Pancreas (tissue), 10 donors: ENCODE measurements at regions not wholly inside any gene's neighbourhood (a gene's known extent, or its start where the extent isn't known, plus 50 kb on each side); places are given as distances from the start of the nearest gene placed in this dataset.

Experiments used
- ATAC-seq, 4 donors: fragments of 200-7000 bp; cut with Tn5 transposase; one replicate each; pipeline versions ENCODE4 v1.8.0 to v1.9.1; 2020; ENCODE audit warnings: mild to moderate bottlenecking in 4 of 4, moderate library complexity in 4 of 4
- DNase-seq, 6 donors: peaks; one replicate each; pipeline ENCODE4 v3.0.0-alpha.2; 2020
- FAIRE-seq: peaks from 2 replicates; lab custom pipeline; 2012; peaks lifted over from hg19 to GRCh38; lab: Jason Lieb, UNC
- H3K27ac ChIP-seq, 4 donors: fragments of 200-600 bp; sonication (generic); 1 replicate in 3 of 4; 2 replicates in 1 of 4; pipeline versions ENCODE4 v1.5.0 to v1.8.0; 2020
- H3K27me3 ChIP-seq, 4 donors: fragments of 200-600 bp; one replicate each; pipeline ENCODE4 v1.8.0; 2021
- H3K36me3 ChIP-seq, 3 donors: fragments of 200-600 bp; sonication (generic) in 1 of 3; one replicate each; pipeline versions ENCODE4 v1.5.0 to v1.8.0; 2020 to 2021
- H3K4me1 ChIP-seq, 3 donors: fragments of 200-600 bp; one replicate each; pipeline ENCODE4 v1.8.0; 2021
- H3K4me3 ChIP-seq, 4 donors: fragments of 200-600 bp; sonication (generic) in 2 of 4; one replicate each; pipeline versions ENCODE4 v1.5.0 to v1.8.0; 2020 to 2021
- H3K9me3 ChIP-seq, 4 donors: fragments of 200-600 bp; one replicate each; pipeline ENCODE4 v1.8.0; 2021
- CTCF ChIP-seq, 4 donors: fragments of 200-600 bp; sonication (generic) in 3 of 4; IDR thresholded peaks; one replicate each; pipeline versions ENCODE4 v1.5.0 to v1.8.0; 2021; ENCODE audit warnings: antibody characterized with exemption in 4 of 4
- WGBS, 2 donors: extraction: QIAGEN DNeasy Blood & Tissue Kit; methylation state at CpG; one replicate each; pipeline ENCODE4 v1.1.7; 2013; 5-methylcytosine and 5-hydroxymethylcytosine counted together
- intact Hi-C, 3 donors: fragments of 100-400 bp; cut with DNase I; formaldehyde crosslinking; loops; one replicate each; pipeline versions ENCODE4 v1.11.1 to v1.14.2; 2022
- donor health status: healthy with polysubstance abuse.
- donor health status: DM: no; HTN: no; CAD: no; lungs with moderate emphysema.
- donor health status: DM: no; HTN: no; CAD: no.
- donor health status: control.
- donor health status: control.
- donor health status: Bipolar disorder and iron deficiency.
- donor health status: DM: yes; HTN: yes; CAD: no.
- donor health status: DM: no; HTN: no; CAD: no.
- donor health status: DM: no; HTN: no; CAD: no.
- donor health status: DM: yes; HTN: yes; CAD: no.

- H3K27ac ChIP-seq = no peak overlapping the region
- intact Hi-C loops = no loop called here
Observed at GRCh38 chr13:84653915-84654534, 771.8 kb upstream of the SLITRK1 start.

GRCh38 chr13:84651705-84652104, 769.4 kb upstream of the SLITRK1 start:
- ATAC-seq = no peak
- H3K36me3 ChIP-seq = no peaks in the 10 kb centered on the region
- FAIRE-seq = no peak
- H3K27ac ChIP-seq = no peak overlapping the region
- H3K4me1 ChIP-seq = no peaks in the 10 kb centered on the region
- no peaks in the 10 kb centered on the region for H3K9me3 ChIP-seq
- 73 to 77% methylated on average over 3 of the region's 3 CpGs for WGBS, 2 donors
- TF ChIP-seq CTCF (IDR thresholded peaks at IDR 0.05) = no peak
- intact Hi-C loops = no loop called here
- no peak for DNase-seq
- H3K27me3 ChIP-seq = peaks cover 0 to 5% (median 0%) of the 10 kb centered on the region in 4 donors
- H3K4me3 ChIP-seq = no peak overlapping the region

More at GRCh38 chr13:84653915-84654534, 771.8 kb upstream of the SLITRK1 start:
- FAIRE-seq = no peak
- ATAC-seq = no peak
- Histone ChIP-seq H3K27me3 (no peaks in the 10 kb centered on the region), H3K9me3 (no peaks in the 10 kb centered on the region), H3K4me3 (no peak overlapping the region), H3K4me1 (peaks cover 0 to 6% (median 6%) of the 10 kb centered on the region in 3 donors), H3K36me3 (no peaks in the 10 kb centered on the region)
- 77 to 79% methylated on average over 3 of the region's 3 CpGs for WGBS, 2 donors
- no peak for DNase-seq
- TF ChIP-seq CTCF (IDR thresholded peaks at IDR 0.05) = no peak

DNA sequence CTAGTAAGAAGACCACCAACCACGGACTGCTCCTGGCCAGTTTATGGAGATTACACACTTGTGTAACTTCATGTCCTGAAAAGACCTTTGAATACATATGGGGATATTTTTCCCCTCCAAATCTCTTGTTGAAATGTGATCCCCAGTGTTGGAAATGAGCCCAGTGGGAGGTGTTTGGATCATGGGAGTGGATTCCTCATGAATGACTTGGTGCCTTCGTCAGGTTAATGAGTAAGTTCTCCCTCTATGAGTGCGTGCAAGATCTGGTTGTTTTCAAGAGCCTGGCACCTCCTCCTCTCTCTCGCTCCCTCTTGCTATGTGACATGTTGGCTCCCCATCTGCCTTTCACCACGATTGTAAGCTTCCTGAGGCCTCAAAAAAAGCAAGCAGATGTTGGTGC, 769.0 kb upstream of the SLITRK1 start:
- peaks cover 0 to 5% (median 0%) of the 10 kb centered on the region in 4 donors for H3K27me3 ChIP-seq
- H3K9me3 ChIP-seq = no peaks in the 10 kb centered on the region
- no peak for FAIRE-seq
- H3K36me3 ChIP-seq = no peaks in the 10 kb centered on the region
- H3K27ac ChIP-seq = no peak overlapping the region
- H3K4me3 ChIP-seq = no peak overlapping the region
- H3K4me1 ChIP-seq = no peaks in the 10 kb centered on the region
- peak in 2 of 6 donors; percentile 5 to 23 for DNase-seq
- WGBS, 2 donors = 43 to 58% methylated on average over 5 of the region's 5 CpGs
- peak in 3 of 4 donors; percentile 41 to 64 (median 42) for ATAC-seq
- intact Hi-C loops = no loop called here
- no peak for TF ChIP-seq CTCF (IDR thresholded peaks at IDR 0.05)

DNA sequence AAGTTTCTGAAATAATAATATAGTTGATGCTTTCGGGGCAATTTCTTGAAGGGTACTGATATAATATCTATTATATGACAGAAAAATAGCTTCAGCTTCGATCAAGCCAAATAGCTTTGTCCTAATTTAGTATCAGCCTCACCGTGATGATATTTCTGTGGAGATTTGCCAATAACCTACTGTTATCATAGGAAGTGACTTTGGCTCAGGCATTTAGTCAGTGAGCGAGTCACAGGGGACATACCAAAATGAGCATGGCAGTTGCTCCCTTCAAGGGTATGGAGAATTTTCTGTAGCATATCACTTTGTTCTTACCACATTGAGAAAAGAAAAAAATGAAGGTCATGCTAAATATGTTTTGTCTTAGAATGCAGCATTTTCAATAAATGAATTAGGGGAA, 767.6 kb upstream of the SLITRK1 start:
- intact Hi-C loops = no loop called here
- 37 to 44% methylated on average over 4 of the region's 4 CpGs for WGBS, 2 donors
- TF ChIP-seq CTCF (IDR thresholded peaks at IDR 0.05) = no peak
- FAIRE-seq (no peak), ATAC-seq (no peak), DNase-seq (no peak)
- no peak overlapping the region for H3K4me3 ChIP-seq
- no peaks in the 10 kb centered on the region for H3K36me3 ChIP-seq
- no peak overlapping the region for H3K27ac ChIP-seq
- H3K27me3 ChIP-seq = peaks cover 0 to 5% (median 0%) of the 10 kb centered on the region in 4 donors
- H3K4me1 ChIP-seq = peaks cover 0 to 4% (median 0%) of the 10 kb centered on the region in 3 donors
- no peaks in the 10 kb centered on the region for H3K9me3 ChIP-seq

GRCh38 chr13:84648069-84648640, 765.9 kb upstream of the SLITRK1 start:
- intact Hi-C loops = no loop called here
- H3K9me3 ChIP-seq = no peaks in the 10 kb centered on the region
- ATAC-seq (no peak), FAIRE-seq (peak; percentile 88), DNase-seq (no peak)
- H3K4me3 ChIP-seq = no peak overlapping the region
- no peak overlapping the region for H3K27ac ChIP-seq
- 35% methylated on average over 2 of the region's 2 CpGs for WGBS, 2 donors
- H3K36me3 ChIP-seq = no peaks in the 10 kb centered on the region
- peak in 1 of 4 donors; percentile 10 for TF ChIP-seq CTCF (IDR thresholded peaks at IDR 0.05)
- H3K4me1 ChIP-seq = peaks cover 0 to 4% (median 0%) of the 10 kb centered on the region in 3 donors
- peaks cover 0 to 5% (median 0%) of the 10 kb centered on the region in 4 donors for H3K27me3 ChIP-seq
